A549 (cell line): ENCODE measurements at regions not wholly inside any gene's neighbourhood (a gene's known extent, or its start where the extent isn't known, plus 50 kb on each side); places are given as distances from the start of the nearest gene placed in this dataset.

ENCODE experiments used
- BCL3 ChIP-seq: fragments of >200 bp; sonication (Bioruptor Twin); formaldehyde crosslinking; IDR thresholded peaks from 3 replicates; pipeline ENCODE4 v1.6.1; 2016
- CEBPB ChIP-seq, 2 experiments: fragments of >200 bp in 1 of 2; sonication (Bioruptor Twin) in 1 of 2; formaldehyde crosslinking in 1 of 2; IDR thresholded peaks; 2 replicates each; pipeline ENCODE4 v1.6.1; 2012 to 2016
- ESRRA ChIP-seq: fragments of 150-350 bp; IDR thresholded peaks from 2 replicates; pipeline ENCODE4 v1.6.1; 2014; ENCODE audit warnings: mild to moderate bottlenecking, low read length, borderline replicate concordance
- GATA3 ChIP-seq: IDR thresholded peaks from 2 replicates; pipeline ENCODE4 v1.6.1; 2012; ENCODE audit warnings: borderline replicate concordance
- KDM1A ChIP-seq: fragments of 200-600 bp; sonication (generic); IDR thresholded peaks from 2 replicates; pipeline ENCODE4 v1.6.1; 2016; ENCODE audit warnings: low read depth, mild to moderate bottlenecking
- NR3C1 ChIP-seq: fragments of >200 bp; sonication (Bioruptor Twin); formaldehyde crosslinking; IDR thresholded peaks from 3 replicates; pipeline ENCODE4 v1.6.1; 2017
- POLR2A ChIP-seq: IDR thresholded peaks from 2 replicates; pipeline ENCODE4 v1.6.1; 2012; ENCODE audit warnings: mild to moderate bottlenecking, low read length
- TF ChIP-seq, protein P1 (sequence below): fragments of >200 bp; sonication (Bioruptor Twin); formaldehyde crosslinking; IDR thresholded peaks from 3 replicates; pipeline ENCODE4 v1.5.1; 2016

- TF ChIP-seq NR3C1 (no peak), ESRRA (no peak), POLR2A (no peak), GATA3 (no peak), KDM1A (no peak), BCL3 (no peak), CEBPB (IDR thresholded peaks at IDR 0.05) (no peak)
- TF ChIP-seq, protein P1, sequence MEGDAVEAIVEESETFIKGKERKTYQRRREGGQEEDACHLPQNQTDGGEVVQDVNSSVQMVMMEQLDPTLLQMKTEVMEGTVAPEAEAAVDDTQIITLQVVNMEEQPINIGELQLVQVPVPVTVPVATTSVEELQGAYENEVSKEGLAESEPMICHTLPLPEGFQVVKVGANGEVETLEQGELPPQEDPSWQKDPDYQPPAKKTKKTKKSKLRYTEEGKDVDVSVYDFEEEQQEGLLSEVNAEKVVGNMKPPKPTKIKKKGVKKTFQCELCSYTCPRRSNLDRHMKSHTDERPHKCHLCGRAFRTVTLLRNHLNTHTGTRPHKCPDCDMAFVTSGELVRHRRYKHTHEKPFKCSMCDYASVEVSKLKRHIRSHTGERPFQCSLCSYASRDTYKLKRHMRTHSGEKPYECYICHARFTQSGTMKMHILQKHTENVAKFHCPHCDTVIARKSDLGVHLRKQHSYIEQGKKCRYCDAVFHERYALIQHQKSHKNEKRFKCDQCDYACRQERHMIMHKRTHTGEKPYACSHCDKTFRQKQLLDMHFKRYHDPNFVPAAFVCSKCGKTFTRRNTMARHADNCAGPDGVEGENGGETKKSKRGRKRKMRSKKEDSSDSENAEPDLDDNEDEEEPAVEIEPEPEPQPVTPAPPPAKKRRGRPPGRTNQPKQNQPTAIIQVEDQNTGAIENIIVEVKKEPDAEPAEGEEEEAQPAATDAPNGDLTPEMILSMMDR = no peak
Observed at GRCh38 chr15:100722551-100723314, 120.3 kb downstream of the ASB7 start.
